HFF-Myc (cell line): ENCODE measurements at regions not wholly inside any gene's neighbourhood (a gene's known extent, or its start where the extent isn't known, plus 50 kb on each side); places are given as distances from the start of the nearest gene placed in this dataset.

Experiments
- DNase-seq: peaks from one replicate; pipeline ENCODE4 v3.0.0-alpha.2; 2011; ENCODE audit warnings: low read depth; ENCODE audit errors: extremely low read depth
- H3K4me3 ChIP-seq: replicated peaks from 2 replicates; pipeline ENCODE4 v1.5.1; 2011; ENCODE audit warnings: low read depth, mild to moderate bottlenecking, control low read depth, low read length
- CTCF ChIP-seq: IDR thresholded peaks from 2 replicates; pipeline ENCODE4 v1.5.1; 2012; ENCODE audit warnings: mild to moderate bottlenecking, low read depth, low read length, control low read depth; ENCODE audit errors: missing control alignments

GRCh38 chr1:73627723-73628122 lies 570.3 kb downstream of the LRRIQ3 start:
- no peak for TF ChIP-seq CTCF
- no peak for DNase-seq
- H3K4me3 ChIP-seq = no peak overlapping the region

- no peak overlapping the region for H3K4me3 ChIP-seq
- TF ChIP-seq CTCF = no peak
- no peak for DNase-seq
Observed at GRCh38 chr1:73626326-73626725, 571.6 kb downstream of the LRRIQ3 start.

DNA sequence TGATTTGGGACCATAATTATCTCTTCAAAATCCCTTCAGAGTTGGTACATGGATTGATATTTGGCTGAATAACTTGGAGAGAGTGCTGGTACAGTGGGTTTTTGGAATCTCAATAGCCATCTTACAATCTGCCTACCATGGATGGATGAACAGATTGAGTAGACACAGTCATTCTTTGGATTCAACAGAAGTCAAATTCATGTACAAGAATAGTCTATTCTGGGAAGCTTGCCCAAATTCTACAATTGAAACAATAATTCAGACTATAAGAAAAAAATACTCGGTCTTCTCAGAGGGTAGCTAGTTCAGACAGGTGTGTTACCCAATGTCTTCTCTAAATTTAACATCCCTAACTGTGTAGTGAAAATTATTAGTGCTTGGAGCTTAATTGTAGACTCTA lies 574.0 kb downstream of the LRRIQ3 start:
- DNase-seq = no peak

GRCh38 chr1:73617145-73617544 lies 580.8 kb downstream of the LRRIQ3 start:
- no peak for DNase-seq
- no peak overlapping the region for H3K4me3 ChIP-seq
- TF ChIP-seq CTCF = no peak

More for the DNA sequence above, 574.0 kb downstream of the LRRIQ3 start:
- H3K4me3 ChIP-seq = no peak overlapping the region
- TF ChIP-seq CTCF = no peak

GRCh38 chr1:73611681-73612080 lies 586.3 kb downstream of the LRRIQ3 start:
- DNase-seq = no peak
- H3K4me3 ChIP-seq = no peak overlapping the region
- TF ChIP-seq CTCF = no peak

DNA sequence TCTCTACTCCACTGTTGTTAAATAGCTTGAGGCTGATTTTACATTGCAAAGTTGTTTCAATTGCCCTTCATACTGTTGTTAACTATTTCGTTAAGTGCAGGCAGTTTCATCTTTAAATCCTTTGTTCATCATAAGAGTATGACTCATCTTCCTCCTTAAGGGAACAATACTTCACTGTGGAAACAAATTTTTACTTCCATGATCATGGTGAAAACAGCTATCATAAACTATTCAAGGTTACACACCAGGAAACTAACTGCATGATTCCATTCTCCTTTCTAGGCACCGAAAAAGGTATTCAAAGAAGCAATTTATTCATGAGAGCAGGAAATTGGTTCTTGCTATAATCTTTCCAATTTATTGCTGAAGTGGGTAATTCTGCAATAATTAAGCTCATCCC lies 593.2 kb downstream of the LRRIQ3 start:
- H3K4me3 ChIP-seq = no peak overlapping the region
- TF ChIP-seq CTCF = no peak
- no peak for DNase-seq

- TF ChIP-seq CTCF = no peak
- H3K4me3 ChIP-seq = no peak overlapping the region
- DNase-seq = no peak
Observed at GRCh38 chr1:73604211-73604610, 593.8 kb downstream of the LRRIQ3 start.
